HEK293T (cell line): ENCODE measurements at regions not wholly inside any gene's neighbourhood (a gene's known extent, or its start where the extent isn't known, plus 50 kb on each side); places are given as distances from the start of the nearest gene placed in this dataset.
"Not testable (repeated sequence)": the region's sequence is repeated elsewhere in the genome, so short reads cannot be mapped to it uniquely, and the experiment has no call there.

ENCODE experiments used
- CTCF ChIA-PET: fragments of 350-600 bp; formaldehyde crosslinking; extraction: SDS; loops from one replicate; lab custom pipeline; 2021; ENCODE audit warnings: antibody characterized with exemption, inconsistent platforms; lab: Yijun Ruan, JAX
- POLR2A ChIA-PET: fragments of 350-600 bp; formaldehyde crosslinking; extraction: SDS; loops from one replicate; lab custom pipeline; 2020; ENCODE audit warnings: antibody characterized with exemption, inconsistent platforms; lab: Yijun Ruan, JAX
- DNase-seq: peaks from one replicate; pipeline ENCODE4 v3.0.0; 2012; ENCODE audit warnings: mixed read lengths; ENCODE audit errors: extremely low spot score
- ARNT ChIP-seq: fragments of 450-650 bp; IDR thresholded peaks from 2 replicates; pipeline ENCODE4 v1.6.1; 2017; ENCODE audit warnings: mild to moderate bottlenecking
- BHLHE40 ChIP-seq: fragments of 450-650 bp; IDR thresholded peaks from 2 replicates; pipeline ENCODE4 v1.6.1; 2016; ENCODE audit warnings: mild to moderate bottlenecking, moderate library complexity, borderline replicate concordance
- CTBP1 ChIP-seq: fragments of 450-650 bp; IDR thresholded peaks from 2 replicates; pipeline ENCODE4 v1.6.1; 2016; ENCODE audit warnings: borderline replicate concordance
- ELF4 ChIP-seq: fragments of 450-650 bp; IDR thresholded peaks from 2 replicates; pipeline ENCODE4 v1.6.1; 2017; ENCODE audit warnings: antibody characterized with exemption
- FOXA1 ChIP-seq: fragments of 450-650 bp; IDR thresholded peaks from 2 replicates; pipeline ENCODE4 v1.6.1; 2016; ENCODE audit warnings: mild to moderate bottlenecking
- FOXK2 ChIP-seq: fragments of 450-650 bp; IDR thresholded peaks from 2 replicates; pipeline ENCODE4 v1.6.1; 2016; ENCODE audit warnings: mild to moderate bottlenecking
- FOXM1 ChIP-seq: fragments of 450-650 bp; IDR thresholded peaks from 2 replicates; pipeline ENCODE4 v1.6.1; 2017; ENCODE audit warnings: mild to moderate bottlenecking, borderline replicate concordance
- HDGF ChIP-seq: fragments of 450-650 bp; IDR thresholded peaks from 2 replicates; pipeline ENCODE4 v1.6.1; 2017; ENCODE audit warnings: antibody characterized with exemption, borderline replicate concordance
- L3MBTL2 ChIP-seq: fragments of 450-650 bp; conservative IDR thresholded peaks from 2 replicates; pipeline ENCODE4 v1.6.1; 2016; ENCODE audit warnings: mild to moderate bottlenecking
- LEF1 ChIP-seq: fragments of 450-650 bp; IDR thresholded peaks from 2 replicates; pipeline ENCODE4 v1.6.1; 2017; ENCODE audit warnings: mild to moderate bottlenecking, borderline replicate concordance
- NFRKB ChIP-seq: fragments of 450-650 bp; IDR thresholded peaks from 2 replicates; pipeline ENCODE4 v1.6.1; 2016; ENCODE audit warnings: mild to moderate bottlenecking, moderate library complexity
- SP1 ChIP-seq: fragments of 450-650 bp; IDR thresholded peaks from 2 replicates; pipeline ENCODE4 v1.6.1; 2017
- SUZ12 ChIP-seq: fragments of 450-650 bp; IDR thresholded peaks from 2 replicates; pipeline ENCODE4 v1.6.1; 2016; ENCODE audit warnings: mild to moderate bottlenecking
- TARDBP ChIP-seq: fragments of 450-650 bp; IDR thresholded peaks from 2 replicates; pipeline ENCODE4 v1.6.1; 2016
- ZNF384 ChIP-seq: fragments of 450-650 bp; IDR thresholded peaks from 2 replicates; pipeline ENCODE4 v1.6.1; 2016
- TF ChIP-seq, protein P1 (sequence below): fragments of 450-650 bp; IDR thresholded peaks from 2 replicates; pipeline ENCODE4 v1.6.1; 2016

DNA sequence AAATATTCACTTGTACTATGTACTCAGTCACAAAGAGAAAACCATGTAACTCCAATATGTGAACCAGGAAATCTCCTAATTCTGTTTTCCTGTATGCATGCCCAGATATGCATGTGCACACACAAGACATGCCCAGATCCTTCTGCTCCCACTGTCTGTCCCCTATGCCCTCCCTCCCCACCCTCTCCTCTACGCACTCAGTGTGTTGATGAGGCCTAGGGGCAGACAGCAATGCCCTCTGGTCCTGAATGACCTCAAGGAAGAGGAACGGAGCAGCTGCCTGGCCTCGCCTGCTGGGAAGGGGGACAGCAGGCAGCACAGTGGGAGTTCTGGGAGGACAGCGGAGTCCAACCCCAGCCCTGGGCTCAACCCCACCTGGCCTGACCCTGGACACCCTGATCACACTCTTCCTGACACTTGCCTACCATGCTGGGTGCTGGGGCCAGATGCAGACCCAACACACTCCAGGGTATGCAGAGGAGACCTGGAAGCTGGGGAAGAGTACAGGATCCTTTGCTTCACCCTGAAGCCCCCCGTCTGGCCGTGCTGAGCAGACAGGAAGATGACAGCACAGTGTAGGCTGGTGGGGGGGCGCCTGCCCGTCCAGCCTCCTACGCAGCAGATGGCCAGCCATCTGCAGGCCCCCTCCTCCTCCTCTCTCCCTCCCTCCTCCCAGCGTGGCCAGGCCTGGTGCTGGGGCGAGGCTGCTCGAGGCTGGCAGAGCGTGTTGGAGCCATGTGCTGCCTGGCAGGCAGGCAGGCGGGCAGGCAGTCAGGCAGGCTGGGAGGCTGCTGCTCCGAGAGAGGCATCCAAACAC is 106.6 kb upstream of the NCOR2 start:
- CTCF ChIA-PET = no interaction called here
- POLR2A ChIA-PET = no interaction called here
- no peak for DNase-seq
- no peak for TF ChIP-seq CTBP1
- TF ChIP-seq SUZ12 = no peak
- TF ChIP-seq HDGF = no peak
- no peak for TF ChIP-seq SP1
- TF ChIP-seq FOXM1 = no peak
- no peak for TF ChIP-seq FOXA1
- no peak for TF ChIP-seq FOXK2

DNA sequence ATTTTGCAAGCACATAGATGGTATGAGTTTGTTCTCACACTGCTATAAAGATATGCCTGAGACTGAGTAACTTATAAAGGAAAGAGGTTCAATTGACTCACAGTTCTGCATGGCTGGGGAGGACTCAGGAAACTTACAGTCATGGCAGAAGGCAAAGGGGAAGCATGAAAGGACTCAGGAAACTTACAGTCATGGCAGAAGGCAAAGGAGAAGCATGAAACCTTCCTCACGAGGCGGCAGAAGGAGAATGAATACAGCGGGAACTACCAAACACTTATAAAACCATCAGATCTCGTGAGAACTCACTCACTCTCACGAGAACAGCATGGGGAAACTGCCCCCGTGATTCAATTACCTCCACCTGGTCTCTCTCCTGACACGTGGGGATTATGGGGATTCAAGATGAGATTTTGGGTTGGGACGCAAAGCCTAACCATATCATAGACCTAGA is 101.9 kb upstream of the NCOR2 start:
- CTCF ChIA-PET, POLR2A ChIA-PET, DNase-seq: not testable (repeated sequence)
- peak; percentile 61 for TF ChIP-seq L3MBTL2

DNA sequence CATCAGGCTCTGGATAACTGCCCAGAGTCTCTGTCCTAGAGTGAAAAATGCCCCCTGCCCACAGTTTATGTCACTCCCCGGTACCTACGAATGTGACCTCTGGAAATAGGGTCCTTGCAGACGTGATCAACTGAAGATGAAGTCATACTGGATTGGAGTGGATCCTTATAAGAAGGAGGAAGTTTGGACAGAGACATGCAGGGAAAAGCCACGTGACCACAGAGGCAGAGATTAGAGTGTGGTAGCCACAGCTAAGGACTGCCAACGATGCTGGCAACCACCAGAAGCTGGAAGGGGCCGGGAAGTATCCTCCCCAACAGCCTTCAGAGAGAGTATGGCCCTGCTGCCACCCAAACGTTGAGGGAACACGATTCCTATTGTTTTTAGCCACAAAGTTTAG is 101.2 kb upstream of the NCOR2 start:
- DNase-seq = no peak
- TF ChIP-seq L3MBTL2 (no peak), LEF1 (no peak), NFRKB (no peak), CTBP1 (no peak), FOXK2 (no peak), SUZ12 (no peak), SP1 (no peak), HDGF (no peak), ZNF384 (no peak), BHLHE40 (no peak), FOXM1 (no peak), ARNT (no peak), TARDBP (no peak)
- TF ChIP-seq, protein P1, sequence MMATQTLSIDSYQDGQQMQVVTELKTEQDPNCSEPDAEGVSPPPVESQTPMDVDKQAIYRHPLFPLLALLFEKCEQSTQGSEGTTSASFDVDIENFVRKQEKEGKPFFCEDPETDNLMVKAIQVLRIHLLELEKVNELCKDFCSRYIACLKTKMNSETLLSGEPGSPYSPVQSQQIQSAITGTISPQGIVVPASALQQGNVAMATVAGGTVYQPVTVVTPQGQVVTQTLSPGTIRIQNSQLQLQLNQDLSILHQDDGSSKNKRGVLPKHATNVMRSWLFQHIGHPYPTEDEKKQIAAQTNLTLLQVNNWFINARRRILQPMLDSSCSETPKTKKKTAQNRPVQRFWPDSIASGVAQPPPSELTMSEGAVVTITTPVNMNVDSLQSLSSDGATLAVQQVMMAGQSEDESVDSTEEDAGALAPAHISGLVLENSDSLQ = no peak
- ChIA-PET CTCF (no interaction called here), POLR2A (no interaction called here)

DNA sequence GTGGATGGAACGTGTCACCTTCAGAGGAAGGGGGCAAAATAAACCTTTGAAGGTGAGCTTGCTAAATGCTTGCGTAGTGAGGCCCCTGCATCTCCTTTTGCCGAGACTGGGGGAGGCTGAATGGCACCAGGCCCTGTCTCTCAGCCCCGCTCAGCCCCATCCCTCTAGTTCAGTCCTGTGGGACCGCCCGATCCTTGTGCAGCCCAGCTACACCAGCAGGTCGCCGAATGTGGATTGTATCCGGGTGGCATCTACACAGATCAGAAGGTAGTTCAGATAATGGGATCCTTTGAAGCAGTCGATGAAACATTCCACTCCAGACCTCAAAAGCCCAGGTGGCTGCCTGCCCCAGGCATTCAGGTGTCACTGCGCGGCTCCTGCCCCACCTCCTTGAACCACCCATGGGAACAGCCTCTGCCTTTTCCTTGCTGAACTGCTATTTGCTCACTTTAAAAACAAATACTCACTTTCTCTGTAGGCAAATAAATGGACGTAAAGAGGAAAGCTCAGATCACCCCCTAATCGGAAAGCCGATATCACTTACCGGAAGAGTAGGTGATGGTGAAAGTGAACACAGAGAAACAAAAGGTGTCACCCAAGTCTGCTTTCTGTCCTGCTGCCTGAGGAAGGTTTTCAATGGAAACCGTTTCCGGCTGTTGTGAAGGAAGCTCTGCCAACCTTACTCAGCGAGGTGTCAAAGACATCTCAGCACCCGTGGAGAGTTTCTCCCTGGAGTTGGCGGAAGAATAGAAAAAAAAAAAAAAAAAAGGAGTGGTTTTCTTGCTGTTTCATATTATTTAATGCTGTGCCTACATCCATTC is 100.3 kb upstream of the NCOR2 start:
- ChIA-PET POLR2A (no interaction called here), CTCF (no interaction called here)
- no peak for DNase-seq
- TF ChIP-seq L3MBTL2 (no peak), FOXM1 (no peak), CTBP1 (no peak), ELF4 (no peak), BHLHE40 (no peak), TARDBP (no peak), LEF1 (no peak)
- TF ChIP-seq, protein P1 = no peak

DNA sequence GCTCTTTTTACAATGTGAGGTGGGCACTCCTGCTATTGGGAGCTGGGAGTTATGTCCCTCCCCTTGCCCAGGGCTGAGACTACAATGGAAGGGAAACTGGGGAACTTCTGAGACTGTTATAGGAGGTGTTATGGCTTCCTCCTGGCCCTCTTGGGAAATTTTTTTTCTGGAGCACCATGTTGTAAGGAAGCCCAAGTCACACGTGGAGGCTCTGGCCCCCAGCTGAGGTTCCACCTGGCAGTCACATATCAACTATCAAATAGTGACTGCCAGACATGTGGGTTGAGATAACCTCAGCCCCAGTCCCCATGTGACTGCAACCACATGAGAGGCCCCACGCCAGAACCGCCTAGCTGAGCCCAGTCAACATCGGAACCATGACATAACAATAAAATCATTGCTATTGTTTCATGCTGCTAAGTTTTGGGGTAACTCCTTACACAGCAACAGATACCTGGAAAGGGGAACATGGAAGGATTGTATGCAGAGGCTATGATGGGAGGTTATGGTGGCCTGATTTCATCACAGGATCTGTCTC is 99.4 kb upstream of the NCOR2 start:
- CTCF ChIA-PET = no interaction called here
- no peak for TF ChIP-seq BHLHE40
- no peak for TF ChIP-seq ZNF384
- TF ChIP-seq L3MBTL2 = no peak
- TF ChIP-seq CTBP1 = no peak
- no peak for TF ChIP-seq SP1
- no peak for TF ChIP-seq FOXM1
- no peak for TF ChIP-seq ELF4
- no peak for TF ChIP-seq FOXK2
- TF ChIP-seq HDGF = no peak
- TF ChIP-seq, protein P1 = no peak
- no peak for TF ChIP-seq TARDBP
- no peak for TF ChIP-seq FOXA1
- no peak for TF ChIP-seq NFRKB
- no peak for TF ChIP-seq ARNT
- TF ChIP-seq SUZ12 = no peak
- TF ChIP-seq LEF1 = no peak
- no peak for DNase-seq
- POLR2A ChIA-PET = no interaction called here

DNA sequence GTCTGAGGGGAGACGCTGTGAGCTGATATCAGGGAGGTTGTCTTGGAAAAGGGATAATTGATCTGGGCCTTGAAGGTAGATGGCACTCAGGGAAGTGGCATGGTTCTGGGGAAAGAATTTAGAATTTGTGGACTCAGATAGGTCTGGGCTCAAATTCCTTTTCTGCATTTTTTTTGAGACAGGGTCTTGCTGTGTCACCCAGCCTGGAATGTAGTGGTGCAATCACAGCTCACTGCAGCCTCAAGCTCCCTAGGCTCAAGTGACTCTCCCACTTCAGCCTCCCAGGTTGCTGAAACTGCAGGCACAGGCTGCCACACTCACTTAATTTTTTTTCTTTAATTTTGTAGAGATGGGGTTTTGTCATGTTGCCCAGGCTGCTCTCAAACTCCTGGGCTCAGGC is 98.1 kb upstream of the NCOR2 start:
- CTCF ChIA-PET = no interaction called here
- POLR2A ChIA-PET = no interaction called here
- no peak for DNase-seq
- no peak for TF ChIP-seq ARNT
- TF ChIP-seq BHLHE40 = no peak
- no peak for TF ChIP-seq SUZ12
- no peak for TF ChIP-seq FOXM1
- TF ChIP-seq NFRKB = no peak
- no peak for TF ChIP-seq FOXK2
